Large intestine (tissue), 3 donors: ENCODE measurements at regions not wholly inside any gene's neighbourhood (a gene's known extent, or its start where the extent isn't known, plus 50 kb on each side); places are given as distances from the start of the nearest gene placed in this dataset.

ENCODE experiments used
- DNase-seq, 2 donors: peaks; one replicate each; pipeline versions ENCODE4 v3.0.0 to v3.0.0-alpha.2; 2013
- H3K27ac ChIP-seq: one replicate; pipeline ENCODE4 v1.5.1; 2013; ENCODE audit warnings: low read length
- H3K27me3 ChIP-seq: 2 replicates; pipeline ENCODE4 v1.6.1; 2013; ENCODE audit warnings: low read length; ENCODE audit not compliant: control insufficient read depth, insufficient read depth
- H3K36me3 ChIP-seq: 2 replicates; pipeline ENCODE4 v1.6.1; 2013; ENCODE audit warnings: low read length; ENCODE audit not compliant: control insufficient read depth, insufficient read depth
- H3K4me1 ChIP-seq: one replicate; pipeline ENCODE4 v1.6.1; 2013; ENCODE audit warnings: low read length; ENCODE audit not compliant: control insufficient read depth, insufficient read depth
- H3K4me3 ChIP-seq: one replicate; pipeline ENCODE4 v1.5.1; 2013; ENCODE audit warnings: low read length
- H3K9me3 ChIP-seq: one replicate; pipeline ENCODE4 v1.6.1; 2013; ENCODE audit warnings: mild to moderate bottlenecking, low read depth, low read length, moderate library complexity; ENCODE audit not compliant: control insufficient read depth
- WGBS: methylation state at CpG from one replicate; pipeline ENCODE4 v1.1.5; 2013; ENCODE audit warnings: low lambda C conversion rate; ENCODE audit not compliant: insufficient coverage; 5-methylcytosine and 5-hydroxymethylcytosine counted together

DNA sequence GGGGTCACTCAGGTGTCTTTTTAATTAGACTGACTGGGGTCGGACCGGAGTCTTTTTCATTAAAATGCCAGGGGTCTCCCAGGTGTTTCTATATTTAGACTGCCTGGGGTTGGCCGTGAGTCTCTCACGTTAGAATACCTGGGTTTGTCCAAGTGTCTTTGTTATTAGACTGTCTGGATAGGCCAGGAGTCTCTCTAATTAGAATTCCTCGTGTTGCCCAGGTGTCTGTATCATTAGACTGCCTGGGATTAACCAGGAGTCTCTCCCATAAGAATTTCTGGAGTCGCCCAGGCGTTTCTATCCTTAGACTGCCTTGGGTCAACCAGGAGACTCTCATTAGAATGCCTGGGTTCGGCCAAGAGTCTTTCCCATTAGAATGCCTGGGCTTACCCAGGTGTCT, 1445.7 kb downstream of the UQCRFS1 start:
- Histone ChIP-seq H3K36me3 (no peaks in the 10 kb centered on the region), H3K9me3 (no peaks in the 10 kb centered on the region), H3K4me1 (no peaks in the 10 kb centered on the region), H3K27ac (no peak overlapping the region), H3K27me3 (no peaks in the 10 kb centered on the region), H3K4me3 (no peak overlapping the region)
- DNase-seq, result no peak
- no CpG with 5 or more reads among the region's 8 CpGs for WGBS

DNA sequence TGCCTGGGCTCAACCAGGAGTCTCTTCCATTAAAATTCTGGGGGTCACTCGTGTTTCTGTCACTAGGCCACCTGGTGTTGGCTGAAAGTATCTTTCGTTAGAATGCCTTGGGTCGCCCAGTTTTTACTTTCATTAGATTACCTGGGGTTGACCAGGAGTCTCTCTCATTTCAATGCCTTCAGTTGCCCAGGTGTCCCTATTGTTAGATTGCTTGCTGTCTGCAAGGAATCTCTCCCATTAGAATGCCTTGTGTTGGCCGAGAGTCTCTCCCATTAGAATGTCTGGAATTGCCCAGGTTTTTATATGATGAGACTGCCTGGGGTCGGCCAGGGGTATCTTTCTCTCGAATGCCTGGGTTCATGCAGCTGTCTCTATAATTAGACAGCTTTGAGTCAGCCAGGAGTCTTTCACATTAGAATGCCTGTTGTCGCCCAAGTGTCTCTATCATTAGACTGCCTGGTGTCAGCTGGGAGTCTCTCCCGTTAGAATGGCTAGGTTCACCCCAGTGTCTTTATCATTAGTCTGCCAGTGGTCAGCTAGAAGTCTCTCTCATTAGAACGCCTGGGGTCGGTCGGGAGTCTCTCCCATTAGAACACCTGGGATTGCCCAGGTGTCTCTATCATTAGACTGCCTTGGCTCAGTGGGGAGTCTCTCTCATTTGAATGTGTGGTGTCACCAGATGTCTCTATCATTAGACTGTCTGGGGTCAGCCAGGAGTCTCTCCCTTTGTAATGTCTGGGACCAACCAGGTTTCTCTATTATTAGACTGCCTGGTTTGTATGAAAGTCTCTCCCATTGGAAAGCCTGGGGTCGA, 1446.8 kb downstream of the UQCRFS1 start:
- WGBS, result 83% methylated on average over 1 of the region's 12 CpGs

GRCh38 chr19:27765397-27765796, 1447.6 kb downstream of the UQCRFS1 start:
- Histone ChIP-seq H3K27ac (no peak overlapping the region), H3K4me1 (no peaks in the 10 kb centered on the region), H3K27me3 (no peaks in the 10 kb centered on the region), H3K36me3 (no peaks in the 10 kb centered on the region), H3K4me3 (no peak overlapping the region), H3K9me3 (no peaks in the 10 kb centered on the region)
- WGBS, result no CpG with 5 or more reads among the region's 7 CpGs
- no peak for DNase-seq

More for the DNA sequence above, 1446.8 kb downstream of the UQCRFS1 start:
- Histone ChIP-seq H3K36me3 (no peaks in the 10 kb centered on the region), H3K4me1 (no peaks in the 10 kb centered on the region), H3K27me3 (no peaks in the 10 kb centered on the region), H3K27ac (no peak overlapping the region), H3K4me3 (no peak overlapping the region), H3K9me3 (no peaks in the 10 kb centered on the region)
- DNase-seq, result no peak

DNA sequence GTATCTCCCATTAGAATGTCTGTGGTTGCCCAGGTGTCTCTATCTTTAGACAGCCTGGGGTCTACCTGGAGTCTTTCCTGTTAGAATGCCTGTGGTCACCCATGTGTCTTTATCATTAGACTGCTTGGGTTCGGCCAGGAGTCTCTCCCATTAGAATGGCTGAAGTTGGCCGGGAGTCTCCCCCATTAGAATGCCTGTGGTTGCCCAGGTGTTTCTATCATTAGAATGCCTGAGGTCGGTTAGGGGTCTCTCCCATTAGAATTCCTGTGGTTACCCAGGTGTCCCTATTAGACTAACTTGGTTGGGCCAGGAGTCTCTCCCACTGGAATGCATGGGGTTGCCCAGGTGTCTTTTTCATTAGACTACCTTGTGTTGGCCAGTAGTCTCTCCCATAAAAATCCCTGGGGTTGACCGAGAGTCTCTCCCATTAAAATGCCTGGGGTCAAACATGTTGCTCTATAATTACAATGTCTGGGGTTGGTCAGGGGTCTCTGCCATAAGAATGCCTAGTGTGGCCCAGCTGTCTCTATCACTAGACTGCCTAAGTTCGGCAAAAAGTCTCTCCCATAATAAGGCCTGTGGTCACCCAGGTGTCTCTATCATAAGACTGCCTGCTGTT, 1448.7 kb downstream of the UQCRFS1 start:
- H3K36me3 ChIP-seq, result no peaks in the 10 kb centered on the region
- no peak overlapping the region for H3K27ac ChIP-seq
- no peak overlapping the region for H3K4me3 ChIP-seq
- H3K9me3 ChIP-seq, result no peaks in the 10 kb centered on the region
- H3K27me3 ChIP-seq, result no peaks in the 10 kb centered on the region
- DNase-seq, result no peak
- H3K4me1 ChIP-seq, result no peaks in the 10 kb centered on the region
- no CpG with 5 or more reads among the region's 5 CpGs for WGBS

- no CpG with 5 or more reads among the region's 4 CpGs for WGBS
- DNase-seq, result no peak
- Histone ChIP-seq H3K27me3 (no peaks in the 10 kb centered on the region), H3K9me3 (no peaks in the 10 kb centered on the region), H3K4me3 (no peak overlapping the region), H3K36me3 (no peaks in the 10 kb centered on the region), H3K4me1 (no peaks in the 10 kb centered on the region), H3K27ac (no peak overlapping the region)
Observed at GRCh38 chr19:27762933-27763332, 1450.0 kb downstream of the UQCRFS1 start.

GRCh38 chr19:27759896-27760295, 1453.1 kb downstream of the UQCRFS1 start:
- no peaks in the 10 kb centered on the region for H3K27me3 ChIP-seq
- no peaks in the 10 kb centered on the region for H3K36me3 ChIP-seq
- H3K4me1 ChIP-seq, result no peaks in the 10 kb centered on the region
- H3K4me3 ChIP-seq, result no peak overlapping the region
- H3K9me3 ChIP-seq, result no peaks in the 10 kb centered on the region
- no peak overlapping the region for H3K27ac ChIP-seq
- WGBS, result no CpG with 5 or more reads among the region's 6 CpGs
- DNase-seq, result no peak

DNA sequence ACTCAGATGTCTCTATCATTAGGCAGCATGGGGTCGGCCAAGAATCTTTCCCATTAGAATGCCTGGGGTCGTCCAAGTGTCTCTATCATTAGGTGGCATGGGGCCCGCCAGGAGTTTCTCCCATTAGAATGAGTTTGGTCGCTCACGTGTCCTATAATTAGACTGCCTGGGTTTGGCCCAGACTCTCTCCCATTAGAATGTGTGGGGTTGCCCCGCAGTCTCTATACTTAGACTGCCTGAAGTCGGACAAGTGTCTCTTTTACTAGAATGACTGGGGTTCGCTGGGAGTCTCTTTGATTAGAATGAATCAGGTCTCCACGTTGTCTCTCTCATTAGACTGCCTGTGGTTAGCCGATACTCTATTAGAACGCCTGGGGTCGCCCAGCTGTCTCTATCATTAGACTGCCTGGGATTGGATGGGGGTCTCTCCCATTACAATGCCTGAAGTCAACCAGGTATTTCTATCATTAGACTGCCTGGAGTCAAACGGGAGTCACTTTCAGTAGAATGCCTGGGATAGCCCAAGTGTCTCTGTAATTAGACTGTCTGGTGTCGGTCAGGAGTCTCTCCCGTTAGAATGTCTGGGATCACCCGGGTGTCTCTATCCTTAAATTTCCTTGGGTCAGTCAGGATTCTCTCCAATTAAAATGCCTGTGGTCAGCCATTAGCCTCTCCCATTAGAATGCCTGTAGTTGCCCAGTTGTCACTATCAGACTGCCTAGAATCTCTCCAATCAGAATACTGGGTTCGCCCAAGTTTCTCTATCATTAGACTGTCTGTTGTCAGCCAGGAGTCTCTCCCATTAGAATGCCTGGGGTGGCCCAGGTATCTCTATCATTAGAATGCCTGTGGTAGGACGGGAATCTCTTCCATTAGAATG, 1454.1 kb downstream of the UQCRFS1 start:
- Histone ChIP-seq H3K27me3 (no peaks in the 10 kb centered on the region), H3K4me1 (no peaks in the 10 kb centered on the region), H3K27ac (no peak overlapping the region), H3K9me3 (no peaks in the 10 kb centered on the region), H3K36me3 (no peaks in the 10 kb centered on the region), H3K4me3 (no peak overlapping the region)
- no CpG with 5 or more reads among the region's 18 CpGs for WGBS
- DNase-seq, result no peak

DNA sequence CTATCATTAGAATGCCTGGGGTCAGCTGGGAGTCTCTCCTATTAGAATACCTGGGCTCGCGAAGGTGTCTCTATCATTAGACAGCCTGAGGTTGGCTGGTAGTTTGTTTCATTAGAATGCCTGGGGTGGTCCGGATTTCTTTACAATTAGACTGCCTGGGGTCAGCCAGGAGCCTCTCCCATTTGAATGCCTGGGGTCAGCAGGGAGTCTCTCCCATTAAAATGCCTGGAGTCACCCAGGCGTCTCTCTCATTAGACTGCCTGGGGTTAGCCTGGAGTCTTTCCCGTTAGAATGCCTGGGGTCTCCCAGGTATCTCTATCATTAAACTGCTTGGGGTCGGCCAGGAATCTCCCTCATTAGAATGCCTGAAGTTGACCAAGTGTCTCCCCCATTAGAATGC, 1458.3 kb downstream of the UQCRFS1 start:
- WGBS, result no CpG with 5 or more reads among the region's 6 CpGs
- DNase-seq, result no peak
- Histone ChIP-seq H3K4me3 (no peak overlapping the region), H3K9me3 (no peaks in the 10 kb centered on the region), H3K4me1 (no peaks in the 10 kb centered on the region), H3K27ac (no peak overlapping the region), H3K36me3 (no peaks in the 10 kb centered on the region), H3K27me3 (no peaks in the 10 kb centered on the region)

- no peaks in the 10 kb centered on the region for H3K27me3 ChIP-seq
- no peak overlapping the region for H3K27ac ChIP-seq
- no peak for DNase-seq
- no peaks in the 10 kb centered on the region for H3K4me1 ChIP-seq
- no CpG with 5 or more reads among the region's 4 CpGs for WGBS
- no peaks in the 10 kb centered on the region for H3K9me3 ChIP-seq
- H3K4me3 ChIP-seq, result no peak overlapping the region
- no peaks in the 10 kb centered on the region for H3K36me3 ChIP-seq
Observed at GRCh38 chr19:27753622-27754021, 1459.3 kb downstream of the UQCRFS1 start.

- no peak overlapping the region for H3K4me3 ChIP-seq
- no peak overlapping the region for H3K27ac ChIP-seq
- no peaks in the 10 kb centered on the region for H3K36me3 ChIP-seq
- WGBS, result no CpG with 5 or more reads among the region's 6 CpGs
- DNase-seq, result no peak
- no peaks in the 10 kb centered on the region for H3K9me3 ChIP-seq
- H3K27me3 ChIP-seq, result no peaks in the 10 kb centered on the region
- H3K4me1 ChIP-seq, result no peaks in the 10 kb centered on the region
Observed at GRCh38 chr19:27752530-27753184, 1460.3 kb downstream of the UQCRFS1 start.
